Tibial artery (tissue), 4 donors: ENCODE measurements at regions not wholly inside any gene's neighbourhood (a gene's known extent, or its start where the extent isn't known, plus 50 kb on each side); places are given as distances from the start of the nearest gene placed in this dataset.

ENCODE experiments used
- DNase-seq, 2 donors: peaks; one replicate each; pipeline ENCODE4 v3.0.0-alpha.2; 2019
- H3K27ac ChIP-seq, 2 donors: fragments of 200-600 bp; sonication (generic) in 1 of 2; 1 replicate in 1 of 2; 2 replicates in 1 of 2; pipeline ENCODE4 v1.5.1; 2018 to 2019; ENCODE audit warnings: mild to moderate bottlenecking in 1 of 2
- H3K27me3 ChIP-seq, 2 donors: fragments of 200-600 bp; sonication (generic) in 1 of 2; one replicate each; pipeline versions ENCODE4 v1.5.1 to v1.6.0; 2016 to 2019
- H3K36me3 ChIP-seq, 3 donors: fragments of 200-600 bp; sonication (generic) in 2 of 3; one replicate each; pipeline ENCODE4 v1.5.1; 2016 to 2019; ENCODE audit warnings: mild to moderate bottlenecking in 2 of 3
- H3K4me1 ChIP-seq, 4 donors: fragments of 200-600 bp; sonication (generic) in 2 of 4; 1 replicate in 3 of 4; 2 replicates in 1 of 4; pipeline ENCODE4 v1.5.1; 2016 to 2019
- H3K4me3 ChIP-seq, 2 donors: fragments of 200-600 bp; sonication (generic) in 1 of 2; 1 replicate in 1 of 2; 2 replicates in 1 of 2; pipeline ENCODE4 v1.5.1; 2018 to 2019; ENCODE audit warnings: mild to moderate bottlenecking in 2 of 2
- H3K9me3 ChIP-seq, 3 donors: fragments of 200-600 bp; sonication (generic) in 1 of 3; one replicate each; pipeline ENCODE4 v1.5.1; 2016 to 2019
- intact Hi-C: fragments of 100-400 bp; cut with DNase I; formaldehyde crosslinking; loops from one replicate; pipeline ENCODE4 v1.15.0; 2023; ENCODE audit warnings: low total_unique reads
- TF ChIP-seq, protein P1 (sequence below), 2 experiments: fragments of 200-600 bp in 1 of 2; fragments of 450-650 bp in 1 of 2; IDR thresholded peaks; one replicate each; pipeline ENCODE4 v1.5.1; 2017 to 2019; ENCODE audit warnings: antibody characterized with exemption in 2 of 2, mild to moderate bottlenecking in 1 of 2, moderate library complexity in 1 of 2

DNA sequence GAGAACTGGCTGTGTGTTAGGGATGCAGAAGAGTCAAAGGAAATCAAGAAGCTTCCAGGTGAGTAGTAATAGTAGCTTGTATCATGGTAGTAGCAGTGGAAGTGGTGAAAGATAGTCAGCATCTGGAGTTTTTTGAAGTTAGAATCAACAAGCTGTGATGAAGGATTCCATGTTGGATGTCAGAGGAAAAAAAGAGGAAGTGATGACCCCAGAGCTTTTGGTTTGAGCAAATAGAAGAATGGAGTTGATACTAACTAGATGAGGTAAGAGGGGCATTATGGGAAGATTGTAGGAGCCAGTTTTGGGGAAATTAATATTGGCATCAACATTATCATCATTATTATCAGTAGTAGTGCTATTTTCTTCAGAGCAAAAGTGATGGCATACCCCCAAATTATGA lies 542.2 kb downstream of the XIRP2 start:
- Histone ChIP-seq H3K27me3 (no peaks in the 10 kb centered on the region), H3K4me3 (no peak overlapping the region), H3K36me3 (no peaks in the 10 kb centered on the region), H3K9me3 (no peaks in the 10 kb centered on the region), H3K4me1 (no peaks in the 10 kb centered on the region), H3K27ac (no peak overlapping the region)
- TF ChIP-seq, protein P1, sequence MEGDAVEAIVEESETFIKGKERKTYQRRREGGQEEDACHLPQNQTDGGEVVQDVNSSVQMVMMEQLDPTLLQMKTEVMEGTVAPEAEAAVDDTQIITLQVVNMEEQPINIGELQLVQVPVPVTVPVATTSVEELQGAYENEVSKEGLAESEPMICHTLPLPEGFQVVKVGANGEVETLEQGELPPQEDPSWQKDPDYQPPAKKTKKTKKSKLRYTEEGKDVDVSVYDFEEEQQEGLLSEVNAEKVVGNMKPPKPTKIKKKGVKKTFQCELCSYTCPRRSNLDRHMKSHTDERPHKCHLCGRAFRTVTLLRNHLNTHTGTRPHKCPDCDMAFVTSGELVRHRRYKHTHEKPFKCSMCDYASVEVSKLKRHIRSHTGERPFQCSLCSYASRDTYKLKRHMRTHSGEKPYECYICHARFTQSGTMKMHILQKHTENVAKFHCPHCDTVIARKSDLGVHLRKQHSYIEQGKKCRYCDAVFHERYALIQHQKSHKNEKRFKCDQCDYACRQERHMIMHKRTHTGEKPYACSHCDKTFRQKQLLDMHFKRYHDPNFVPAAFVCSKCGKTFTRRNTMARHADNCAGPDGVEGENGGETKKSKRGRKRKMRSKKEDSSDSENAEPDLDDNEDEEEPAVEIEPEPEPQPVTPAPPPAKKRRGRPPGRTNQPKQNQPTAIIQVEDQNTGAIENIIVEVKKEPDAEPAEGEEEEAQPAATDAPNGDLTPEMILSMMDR (IDR thresholded peaks at IDR 0.05) = no peak
- DNase-seq = no peak
- intact Hi-C loops = no loop called here

DNA sequence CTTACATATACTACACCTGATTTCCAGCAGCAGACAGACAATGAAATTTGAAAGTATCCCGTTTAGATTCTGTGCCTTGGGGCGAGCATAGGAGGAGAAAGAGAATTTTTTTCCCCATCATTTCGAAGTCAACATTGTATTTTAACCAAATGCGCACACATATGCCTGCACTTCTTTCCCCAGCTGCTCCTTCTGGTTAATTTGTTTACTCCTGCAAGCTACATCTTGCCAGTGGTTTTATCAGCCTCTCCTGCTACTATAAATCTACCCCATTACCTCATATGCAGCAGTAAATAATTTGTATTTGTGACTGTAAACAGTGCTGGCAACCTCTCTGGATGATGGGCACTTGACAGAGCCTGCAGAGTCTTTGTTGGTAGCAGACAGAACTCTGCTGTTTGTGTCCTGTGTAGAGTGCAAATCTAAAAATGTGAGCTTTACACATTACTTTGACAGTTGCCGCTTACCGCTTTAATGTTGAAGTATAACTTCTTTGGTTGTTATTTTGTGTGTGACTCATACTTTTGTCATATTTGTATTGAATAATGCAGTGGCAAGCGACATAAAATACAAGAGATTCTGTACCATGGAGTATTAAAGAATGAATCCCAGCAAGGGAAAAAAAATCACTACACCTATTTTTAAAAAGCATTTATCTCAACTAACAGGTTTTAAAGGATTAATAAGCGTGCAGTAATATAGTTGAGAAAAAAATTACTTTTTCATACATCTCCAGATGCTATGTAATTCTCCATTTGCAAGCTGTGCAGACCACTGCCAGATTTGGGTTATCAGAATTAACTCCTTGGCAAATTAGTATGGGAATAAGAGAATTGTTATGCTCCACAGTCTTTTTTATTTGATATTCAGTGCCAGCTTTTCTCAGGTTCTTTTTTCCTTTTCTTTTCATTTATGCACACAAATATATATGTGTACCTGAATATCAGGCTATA lies 536.8 kb downstream of the XIRP2 start:
- Histone ChIP-seq H3K36me3 (no peaks in the 10 kb centered on the region), H3K27me3 (no peaks in the 10 kb centered on the region), H3K4me3 (no peak overlapping the region), H3K4me1 (no peaks in the 10 kb centered on the region), H3K9me3 (no peaks in the 10 kb centered on the region), H3K27ac (no peak overlapping the region)
- no peak for DNase-seq
- TF ChIP-seq, protein P1 (IDR thresholded peaks at IDR 0.05) = no peak
- intact Hi-C loops = no loop called here

DNA sequence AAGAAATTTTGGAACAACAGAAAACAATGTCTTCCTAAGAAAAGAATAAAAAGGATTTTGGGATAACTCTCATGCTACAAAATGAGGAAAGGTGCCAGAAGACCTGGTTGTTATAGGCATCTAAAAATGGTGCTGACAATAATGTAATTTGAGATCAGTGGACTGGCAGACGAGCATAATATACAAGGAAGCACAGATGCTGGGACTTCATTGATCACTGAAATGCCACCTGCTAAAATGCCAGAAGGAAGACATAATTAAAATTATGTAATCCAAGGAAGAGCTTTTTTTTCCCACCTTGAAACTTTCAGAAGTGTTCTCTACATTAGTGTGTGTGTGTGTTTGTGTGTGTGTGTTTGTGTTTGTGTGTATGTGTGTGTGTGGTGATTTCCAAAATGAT lies 535.9 kb downstream of the XIRP2 start:
- intact Hi-C loops = no loop called here
- Histone ChIP-seq H3K9me3 (no peaks in the 10 kb centered on the region), H3K36me3 (no peaks in the 10 kb centered on the region), H3K27ac (no peak overlapping the region), H3K4me3 (no peak overlapping the region), H3K4me1 (no peaks in the 10 kb centered on the region), H3K27me3 (no peaks in the 10 kb centered on the region)
- no peak for DNase-seq
- TF ChIP-seq, protein P1 (IDR thresholded peaks at IDR 0.05) = no peak

GRCh38 chr2:167423731-167424130 lies 535.5 kb downstream of the XIRP2 start:
- no peaks in the 10 kb centered on the region for H3K9me3 ChIP-seq
- H3K27ac ChIP-seq = no peak overlapping the region
- H3K36me3 ChIP-seq = no peaks in the 10 kb centered on the region
- H3K4me1 ChIP-seq = no peaks in the 10 kb centered on the region
- no peak for DNase-seq
- no peak overlapping the region for H3K4me3 ChIP-seq
- intact Hi-C loops = no loop called here
- TF ChIP-seq, protein P1 (IDR thresholded peaks at IDR 0.05) = no peak
- no peaks in the 10 kb centered on the region for H3K27me3 ChIP-seq

- H3K9me3 ChIP-seq = no peaks in the 10 kb centered on the region
- H3K4me3 ChIP-seq = no peak overlapping the region
- TF ChIP-seq, protein P1 (IDR thresholded peaks at IDR 0.05) = no peak
- intact Hi-C loops = no loop called here
- no peaks in the 10 kb centered on the region for H3K36me3 ChIP-seq
- no peaks in the 10 kb centered on the region for H3K4me1 ChIP-seq
- no peaks in the 10 kb centered on the region for H3K27me3 ChIP-seq
- no peak overlapping the region for H3K27ac ChIP-seq
- DNase-seq = no peak
Measured at GRCh38 chr2:167420211-167420610, 531.9 kb downstream of the XIRP2 start.
